ENCODE measurements at regions not wholly inside any gene's neighbourhood (a gene's known extent, or its start where the extent isn't known, plus 50 kb on each side); places are given as distances from the start of the nearest gene placed in this dataset.

DNA sequence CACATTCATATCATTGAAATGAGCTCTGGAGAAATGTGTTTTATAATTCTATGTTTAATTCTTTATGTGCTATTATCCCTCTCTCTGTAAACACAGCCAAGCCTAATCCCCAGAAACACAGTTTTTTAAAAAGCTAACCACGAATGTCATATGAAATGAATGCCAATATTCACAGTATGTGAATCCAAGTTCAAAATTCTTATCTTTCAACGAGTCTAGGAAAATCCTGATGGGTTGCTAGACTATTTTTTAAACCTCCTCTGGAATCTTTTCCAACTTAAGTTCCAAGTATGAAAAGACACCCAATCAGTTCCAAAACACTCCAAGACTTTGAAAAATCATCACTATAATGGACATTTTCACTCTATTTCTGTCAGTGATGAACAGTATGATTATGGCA, 689.3 kb downstream of the HACE1 start:
- TF ChIP-seq FOXK2 (IDR thresholded peaks at IDR 0.05) (no peak), SUZ12 (IDR thresholded peaks at IDR 0.05) (no peak), SP1 (IDR thresholded peaks at IDR 0.05) (no peak), L3MBTL2 (conservative IDR thresholded peaks at IDR 0.05) (no peak), BHLHE40 (IDR thresholded peaks at IDR 0.05; ENCODE audit: borderline replicate concordance) (no peak), CTBP1 (IDR thresholded peaks at IDR 0.05; ENCODE audit: borderline replicate concordance) (no peak), LEF1 (IDR thresholded peaks at IDR 0.05; ENCODE audit: borderline replicate concordance) (no peak), TARDBP (IDR thresholded peaks at IDR 0.05) (no peak), ELF4 (IDR thresholded peaks at IDR 0.05) (no peak), ZNF384 (IDR thresholded peaks at IDR 0.05) (no peak), HDGF (IDR thresholded peaks at IDR 0.05; ENCODE audit: borderline replicate concordance) (no peak)
- TF ChIP-seq, protein P1, sequence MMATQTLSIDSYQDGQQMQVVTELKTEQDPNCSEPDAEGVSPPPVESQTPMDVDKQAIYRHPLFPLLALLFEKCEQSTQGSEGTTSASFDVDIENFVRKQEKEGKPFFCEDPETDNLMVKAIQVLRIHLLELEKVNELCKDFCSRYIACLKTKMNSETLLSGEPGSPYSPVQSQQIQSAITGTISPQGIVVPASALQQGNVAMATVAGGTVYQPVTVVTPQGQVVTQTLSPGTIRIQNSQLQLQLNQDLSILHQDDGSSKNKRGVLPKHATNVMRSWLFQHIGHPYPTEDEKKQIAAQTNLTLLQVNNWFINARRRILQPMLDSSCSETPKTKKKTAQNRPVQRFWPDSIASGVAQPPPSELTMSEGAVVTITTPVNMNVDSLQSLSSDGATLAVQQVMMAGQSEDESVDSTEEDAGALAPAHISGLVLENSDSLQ (IDR thresholded peaks at IDR 0.05), result no peak
